ENCODE measurements at regions not wholly inside any gene's neighbourhood (a gene's known extent, or its start where the extent isn't known, plus 50 kb on each side); places are given as distances from the start of the nearest gene placed in this dataset.

GRCh38 chr6:53446151-53446550 is 97.4 kb upstream of the ELOVL5 start:
- TF ChIP-seq CTCF (IDR thresholded peaks at IDR 0.05; ENCODE audit: insufficient read depth, low read length, missing control alignments): no peak
- H3K4me3 ChIP-seq (ENCODE audit: low read depth, low read length): no peak overlapping the region
- ChIA-PET POLR2A (no interaction called here), CTCF (no interaction called here)
- no peak for DNase-seq (ENCODE audit: low read depth, low spot score)

GRCh38 chr6:53441761-53442160 is 93.0 kb upstream of the ELOVL5 start:
- POLR2A ChIA-PET: no interaction called here
- TF ChIP-seq CTCF (IDR thresholded peaks at IDR 0.05; ENCODE audit: insufficient read depth, low read length, missing control alignments): no peak
- DNase-seq (ENCODE audit: low read depth, low spot score): no peak
- CTCF ChIA-PET: interaction anchor here (1.4 to 11.1 kb wide), 2 partner anchors 268 to 274 kb away, joined by 3 to 149 read pairs; no protein-coding TSS in a partner anchor
- H3K4me3 ChIP-seq (ENCODE audit: low read depth, low read length): no peak overlapping the region

- H3K4me3 ChIP-seq (ENCODE audit: low read depth, low read length): no peak overlapping the region
- ChIA-PET POLR2A (interaction anchor here (0.7 kb wide), 1 partner anchor 162 kb away, joined by 3 read pairs; no protein-coding TSS in a partner anchor), CTCF (interaction anchor here (1.4 to 11.1 kb wide), 2 partner anchors 267 to 274 kb away, joined by 3 to 149 read pairs; no protein-coding TSS in a partner anchor)
- no peak for TF ChIP-seq CTCF (IDR thresholded peaks at IDR 0.05; ENCODE audit: insufficient read depth, low read length, missing control alignments)
- no peak for DNase-seq (ENCODE audit: low read depth, low spot score)
Measured at GRCh38 chr6:53441035-53441493, 92.3 kb upstream of the ELOVL5 start.

GRCh38 chr6:53440336-53440945 is 91.7 kb upstream of the ELOVL5 start:
- POLR2A ChIA-PET: interaction anchor here (0.7 kb wide), 1 partner anchor 161 kb away, joined by 3 read pairs; no protein-coding TSS in a partner anchor
- TF ChIP-seq CTCF (IDR thresholded peaks at IDR 0.05; ENCODE audit: insufficient read depth, low read length, missing control alignments): no peak
- DNase-seq (ENCODE audit: low read depth, low spot score): no peak
- CTCF ChIA-PET: interaction anchor here (1.4 to 11.1 kb wide), 3 partner anchors 29 to 273 kb away, joined by 3 to 149 read pairs (median 6); no protein-coding TSS in a partner anchor
- no peak overlapping the region for H3K4me3 ChIP-seq (ENCODE audit: low read depth, low read length)

- ChIA-PET POLR2A (no interaction called here), CTCF (interaction anchor here (0.7 to 11.1 kb wide), 8 partner anchors 9 to 271 kb away, joined by 3 to 149 read pairs (median 8); no protein-coding TSS in a partner anchor)
- no peak for TF ChIP-seq CTCF (IDR thresholded peaks at IDR 0.05; ENCODE audit: insufficient read depth, low read length, missing control alignments)
- H3K4me3 ChIP-seq (ENCODE audit: low read depth, low read length): no peak overlapping the region
- no peak for DNase-seq (ENCODE audit: low read depth, low spot score)
Measured at GRCh38 chr6:53439556-53439955, 90.8 kb upstream of the ELOVL5 start.

GRCh38 chr6:53437557-53438202 is 88.9 kb upstream of the ELOVL5 start:
- no peak for DNase-seq (ENCODE audit: low read depth, low spot score)
- POLR2A ChIA-PET: no interaction called here
- H3K4me3 ChIP-seq (ENCODE audit: low read depth, low read length): no peak overlapping the region

More at GRCh38 chr6:53437557-53438202, 88.9 kb upstream of the ELOVL5 start:
- CTCF ChIA-PET: interaction anchor here (0.6 to 11.1 kb wide), 14 partner anchors 10 to 324 kb away, joined by 3 to 149 read pairs (median 4); no protein-coding TSS in a partner anchor
- peak; percentile 46 for TF ChIP-seq CTCF (IDR thresholded peaks at IDR 0.05; ENCODE audit: insufficient read depth, low read length, missing control alignments)
